GM12892 (cell line): ENCODE measurements at regions not wholly inside any gene's neighbourhood (a gene's known extent, or its start where the extent isn't known, plus 50 kb on each side); places are given as distances from the start of the nearest gene placed in this dataset.

Source experiments
- POLR2A ChIP-seq: IDR thresholded peaks from 2 replicates; pipeline ENCODE4 v1.6.1; 2011; ENCODE audit warnings: low read depth, low read length, control low read depth
- POLR2AphosphoS5 ChIP-seq: IDR thresholded peaks from 2 replicates; pipeline ENCODE4 v1.6.1; 2011; ENCODE audit warnings: low read depth, low read length, control low read depth

DNA sequence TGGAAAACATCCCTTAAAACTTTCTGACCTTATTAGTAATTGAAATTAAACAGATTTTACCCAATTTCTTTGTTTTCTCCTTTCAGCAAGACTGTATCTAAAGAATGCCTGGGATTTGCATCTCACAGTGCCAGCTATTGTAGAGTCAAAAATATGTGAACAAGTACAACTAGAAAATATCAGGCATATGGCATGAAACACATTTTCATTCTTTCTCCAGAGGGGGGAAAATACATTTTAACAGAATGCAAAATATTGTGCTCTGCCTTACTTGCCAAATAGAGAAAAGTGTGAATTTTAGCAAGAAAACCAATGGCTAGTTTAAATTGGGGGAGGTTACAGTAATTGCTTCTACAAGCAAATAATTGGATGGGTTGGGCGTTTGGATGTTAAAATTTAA is 366.6 kb upstream of the FIGN start:
- TF ChIP-seq POLR2A (no peak), POLR2AphosphoS5 (no peak)
